WTC11 (cell line): ENCODE measurements at regions not wholly inside any gene's neighbourhood (a gene's known extent, or its start where the extent isn't known, plus 50 kb on each side); places are given as distances from the start of the nearest gene placed in this dataset.

Source experiments
- ATF1 ChIP-seq: sonication (generic); formaldehyde crosslinking; IDR thresholded peaks from 2 replicates; pipeline ENCODE4 v1.8.1; 2023; ENCODE audit warnings: mild to moderate bottlenecking, moderate library complexity, missing genetic modification reagents
- ATF2 ChIP-seq: sonication (generic); formaldehyde crosslinking; IDR thresholded peaks from 2 replicates; pipeline ENCODE4 v1.8.1; 2022; ENCODE audit warnings: low read depth, missing genetic modification reagents, borderline replicate concordance
- CTCF ChIP-seq: fragments of 200-600 bp; IDR thresholded peaks from 2 replicates; pipeline ENCODE4 v1.8.0; 2022; ENCODE audit warnings: antibody characterized with exemption
- GTF2I ChIP-seq: fragments of 250-450 bp; sonication (Bioruptor Pico); conservative IDR thresholded peaks from 2 replicates; pipeline ENCODE4 v1.4.0; 2021; ENCODE audit warnings: mild to moderate bottlenecking
- IRF1 ChIP-seq: sonication (generic); formaldehyde crosslinking; IDR thresholded peaks from 2 replicates; pipeline ENCODE4 v1.8.0; 2023; ENCODE audit warnings: missing genetic modification reagents
- PREB ChIP-seq: sonication (generic); formaldehyde crosslinking; IDR thresholded peaks from 2 replicates; pipeline ENCODE4 v1.8.1; 2022; ENCODE audit warnings: mild to moderate bottlenecking, missing genetic modification reagents, moderate library complexity, borderline replicate concordance

DNA sequence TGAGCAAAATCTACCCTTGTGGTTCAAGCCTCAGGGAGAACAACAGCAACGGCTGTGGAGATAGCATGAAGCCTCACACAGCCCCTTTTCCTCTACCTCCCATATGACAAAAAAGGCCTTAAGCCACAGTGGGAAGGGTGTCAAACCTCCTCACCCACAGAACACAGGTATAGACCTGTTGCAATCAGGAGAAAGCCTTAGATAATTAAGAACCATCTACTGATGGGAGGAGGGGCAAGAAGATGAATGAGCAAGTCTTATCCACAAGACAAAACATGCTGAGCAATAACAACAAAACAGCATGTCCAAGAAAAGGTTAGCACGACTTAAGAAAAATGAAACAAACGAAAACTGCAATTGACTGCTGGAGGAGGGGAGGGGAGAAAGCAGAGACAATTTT lies 272.9 kb upstream of the BCHE start:
- TF ChIP-seq CTCF (no peak), GTF2I (no peak), ATF1 (CRISPR knock-in tag) (no peak), IRF1 (CRISPR knock-in tag) (no peak), PREB (no peak), ATF2 (CRISPR knock-in tag) (no peak)
